ENCODE measurements at regions not wholly inside any gene's neighbourhood (a gene's known extent, or its start where the extent isn't known, plus 50 kb on each side); places are given as distances from the start of the nearest gene placed in this dataset.

DNA sequence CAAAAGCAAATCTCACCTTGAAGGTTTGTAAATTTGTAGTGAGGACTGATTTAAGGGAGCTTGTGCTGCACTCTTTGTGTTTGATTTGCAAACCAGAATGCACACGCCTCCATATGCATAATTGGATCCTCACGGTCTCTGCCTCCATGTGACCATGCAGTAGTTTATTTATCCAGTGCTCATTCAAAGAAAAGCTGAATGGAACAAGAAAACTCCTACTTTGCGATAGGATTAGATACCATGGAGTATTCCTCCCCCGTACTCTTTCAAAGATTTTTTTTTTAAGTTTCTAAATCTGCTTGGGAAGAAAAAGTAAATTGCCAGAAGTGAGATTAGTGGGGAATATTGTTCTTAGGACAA lies 290.4 kb upstream of the TUT7 start:
- no peak overlapping the region for H3K27ac ChIP-seq
- WGBS, 2 donors = 84 to 94% methylated on average over 4 of the region's 4 CpGs
- H3K27me3 ChIP-seq = no peaks in the 10 kb centered on the region
- DNase-seq = no peak
- TF ChIP-seq, protein P1, sequence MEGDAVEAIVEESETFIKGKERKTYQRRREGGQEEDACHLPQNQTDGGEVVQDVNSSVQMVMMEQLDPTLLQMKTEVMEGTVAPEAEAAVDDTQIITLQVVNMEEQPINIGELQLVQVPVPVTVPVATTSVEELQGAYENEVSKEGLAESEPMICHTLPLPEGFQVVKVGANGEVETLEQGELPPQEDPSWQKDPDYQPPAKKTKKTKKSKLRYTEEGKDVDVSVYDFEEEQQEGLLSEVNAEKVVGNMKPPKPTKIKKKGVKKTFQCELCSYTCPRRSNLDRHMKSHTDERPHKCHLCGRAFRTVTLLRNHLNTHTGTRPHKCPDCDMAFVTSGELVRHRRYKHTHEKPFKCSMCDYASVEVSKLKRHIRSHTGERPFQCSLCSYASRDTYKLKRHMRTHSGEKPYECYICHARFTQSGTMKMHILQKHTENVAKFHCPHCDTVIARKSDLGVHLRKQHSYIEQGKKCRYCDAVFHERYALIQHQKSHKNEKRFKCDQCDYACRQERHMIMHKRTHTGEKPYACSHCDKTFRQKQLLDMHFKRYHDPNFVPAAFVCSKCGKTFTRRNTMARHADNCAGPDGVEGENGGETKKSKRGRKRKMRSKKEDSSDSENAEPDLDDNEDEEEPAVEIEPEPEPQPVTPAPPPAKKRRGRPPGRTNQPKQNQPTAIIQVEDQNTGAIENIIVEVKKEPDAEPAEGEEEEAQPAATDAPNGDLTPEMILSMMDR (IDR thresholded peaks at IDR 0.05) = no peak
- TF ChIP-seq POLR2AphosphoS5 (IDR thresholded peaks at IDR 0.05) (no peak), POLR2A (IDR thresholded peaks at IDR 0.05) (no peak), EP300 (IDR thresholded peaks at IDR 0.05) (no peak)
- no peaks in the 10 kb centered on the region for H3K9me3 ChIP-seq
- no peaks in the 10 kb centered on the region for H3K4me1 ChIP-seq
- no peak for ATAC-seq (ENCODE audit: low FRiP score in 2 of 2)
- no peaks in the 10 kb centered on the region for H3K36me3 ChIP-seq
- H3K4me3 ChIP-seq = no peak overlapping the region

DNA sequence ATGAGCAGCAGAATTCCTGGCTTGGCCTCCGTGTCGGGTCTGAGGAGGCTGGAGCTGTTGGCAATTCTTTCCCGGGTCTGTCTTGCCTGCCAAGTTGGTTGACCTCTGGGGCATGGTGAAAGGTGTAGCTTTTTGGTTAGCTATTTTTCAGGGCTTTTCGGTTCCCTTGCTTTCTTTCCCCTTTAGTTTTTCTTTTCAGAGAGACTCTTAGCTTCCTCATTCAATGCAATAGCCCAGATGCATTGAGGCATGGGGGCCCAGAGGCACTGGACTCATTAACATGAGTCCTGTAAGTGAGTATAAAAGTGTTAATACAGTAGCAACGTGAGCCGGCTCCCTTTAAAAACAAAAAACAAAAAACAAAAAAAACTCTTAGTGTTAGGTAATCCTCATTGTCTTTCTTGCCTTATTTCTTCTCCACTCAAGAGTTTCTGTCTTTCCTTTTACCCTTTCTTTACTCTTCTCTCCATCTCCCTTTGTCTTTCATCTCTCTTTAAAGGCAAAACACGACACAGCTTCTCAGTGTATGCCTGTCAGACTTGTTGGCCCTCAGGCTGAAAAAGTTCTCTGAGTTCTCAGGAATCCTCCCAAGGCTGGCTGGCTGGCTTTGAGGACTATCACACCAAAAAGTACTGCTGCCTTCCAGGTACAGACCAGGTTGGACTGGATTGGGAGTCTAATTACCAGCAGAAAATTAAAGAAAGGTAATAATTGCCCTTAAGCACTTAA lies 289.9 kb upstream of the TUT7 start:
- TF ChIP-seq, protein P1 (IDR thresholded peaks at IDR 0.05) = no peak
- TF ChIP-seq POLR2A (IDR thresholded peaks at IDR 0.05) (no peak), POLR2AphosphoS5 (IDR thresholded peaks at IDR 0.05) (no peak), EP300 (IDR thresholded peaks at IDR 0.05) (no peak)
- ATAC-seq (ENCODE audit: low FRiP score in 2 of 2) (no peak), DNase-seq (no peak)
- Histone ChIP-seq H3K27me3 (no peaks in the 10 kb centered on the region), H3K4me1 (no peaks in the 10 kb centered on the region), H3K9me3 (no peaks in the 10 kb centered on the region), H3K36me3 (no peaks in the 10 kb centered on the region), H3K4me3 (no peak overlapping the region), H3K27ac (no peak overlapping the region)
- 79% methylated on average over 7 of the region's 7 CpGs for WGBS, 2 donors

DNA sequence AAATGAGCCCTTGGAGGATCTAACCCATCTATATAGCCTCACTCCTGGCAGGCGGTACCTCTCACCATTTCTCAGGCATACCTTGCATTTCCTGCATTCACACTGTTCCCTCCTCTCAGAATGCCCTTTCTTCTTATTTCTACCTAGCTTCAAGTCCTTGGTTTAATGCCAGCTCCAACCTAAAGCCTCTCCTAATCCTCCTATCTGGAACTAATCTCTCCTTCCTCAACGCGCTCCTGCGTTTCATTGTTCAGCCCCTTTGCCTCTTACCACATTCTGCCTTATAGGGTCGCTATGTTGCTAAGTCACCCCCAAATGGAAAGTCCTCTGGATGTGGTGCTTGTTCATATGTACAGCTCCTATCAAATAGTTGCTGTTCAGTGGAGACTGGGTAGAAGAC lies 288.5 kb upstream of the TUT7 start:
- 90 to 94% methylated on average over 5 of the region's 5 CpGs for WGBS, 2 donors
- H3K27me3 ChIP-seq = no peaks in the 10 kb centered on the region
- no peaks in the 10 kb centered on the region for H3K9me3 ChIP-seq
- H3K27ac ChIP-seq = no peak overlapping the region
- H3K36me3 ChIP-seq = no peaks in the 10 kb centered on the region
- ATAC-seq (ENCODE audit: low FRiP score in 2 of 2) (no peak), DNase-seq (no peak)
- no peak overlapping the region for H3K4me3 ChIP-seq
- TF ChIP-seq EP300 (IDR thresholded peaks at IDR 0.05) = no peak
- no peak for TF ChIP-seq POLR2A (IDR thresholded peaks at IDR 0.05)
- TF ChIP-seq, protein P1 (IDR thresholded peaks at IDR 0.05) = no peak
- no peak for TF ChIP-seq POLR2AphosphoS5 (IDR thresholded peaks at IDR 0.05)
- H3K4me1 ChIP-seq = no peaks in the 10 kb centered on the region

DNA sequence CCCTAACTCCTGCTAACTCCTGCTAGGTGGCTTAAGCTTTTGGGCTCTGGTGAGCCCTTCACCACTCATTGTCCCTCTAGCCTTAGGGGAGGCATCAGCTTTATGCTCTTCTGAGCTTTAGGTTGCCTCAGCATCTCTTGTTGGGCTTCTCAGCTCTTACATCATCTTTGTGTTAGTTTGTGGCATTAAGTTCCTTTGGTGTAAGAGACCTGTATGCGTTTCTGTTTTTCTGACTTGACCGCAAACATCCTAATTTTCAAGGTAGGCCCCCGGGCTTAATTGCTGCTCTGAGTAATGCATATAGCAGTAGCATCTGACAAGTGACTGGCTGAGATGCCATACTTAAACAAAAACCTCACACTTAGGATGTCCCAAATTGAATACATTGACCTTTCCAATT lies 287.8 kb upstream of the TUT7 start:
- Histone ChIP-seq H3K4me1 (no peaks in the 10 kb centered on the region), H3K36me3 (no peaks in the 10 kb centered on the region), H3K27ac (no peak overlapping the region), H3K27me3 (no peaks in the 10 kb centered on the region), H3K4me3 (no peak overlapping the region), H3K9me3 (no peaks in the 10 kb centered on the region)
- DNase-seq (no peak), ATAC-seq (ENCODE audit: low FRiP score in 2 of 2) (no peak)
- TF ChIP-seq POLR2A (IDR thresholded peaks at IDR 0.05) (no peak), POLR2AphosphoS5 (IDR thresholded peaks at IDR 0.05) (no peak), EP300 (IDR thresholded peaks at IDR 0.05) (no peak)
- TF ChIP-seq, protein P1 (IDR thresholded peaks at IDR 0.05) = no peak
- WGBS, 2 donors = 89 to 90% methylated on average over 3 of the region's 3 CpGs

DNA sequence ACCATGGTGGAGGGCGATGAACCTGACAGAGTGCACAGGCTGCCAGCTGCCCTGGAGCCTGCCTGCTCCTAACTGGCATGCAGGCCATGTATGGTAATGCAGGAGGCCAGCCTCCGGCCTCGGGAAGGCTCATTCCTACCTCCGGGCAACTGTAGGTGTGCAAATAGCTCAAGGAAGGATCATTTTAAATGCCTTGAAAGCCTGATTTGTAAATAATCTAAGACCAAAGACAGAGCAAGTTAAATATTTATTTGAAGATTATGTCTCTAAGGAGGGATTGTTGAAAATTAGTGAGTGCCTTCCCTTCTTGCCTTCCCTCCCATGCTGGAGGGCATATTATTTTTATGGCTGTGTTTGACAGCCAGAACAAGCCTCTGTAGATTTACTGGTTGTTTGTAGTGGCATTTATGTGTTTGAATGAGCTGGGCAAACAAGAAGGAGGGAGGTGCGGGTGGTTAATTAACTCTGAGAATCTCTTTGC lies 285.7 kb upstream of the TUT7 start:
- TF ChIP-seq, protein P1 (IDR thresholded peaks at IDR 0.05) = peak in 1 of 6 experiments; percentile 26
- TF ChIP-seq POLR2AphosphoS5 (IDR thresholded peaks at IDR 0.05) = no peak
- Histone ChIP-seq H3K27ac (no peak overlapping the region), H3K4me1 (no peaks in the 10 kb centered on the region), H3K36me3 (no peaks in the 10 kb centered on the region), H3K9me3 (no peaks in the 10 kb centered on the region), H3K27me3 (no peaks in the 10 kb centered on the region), H3K4me3 (no peak overlapping the region)
- peak in 1 of 2 donors; percentile 47 for ATAC-seq (ENCODE audit: low FRiP score in 2 of 2)
- DNase-seq = peak in 1 of 2 donors; percentile 17
- 80 to 84% methylated on average over 5 of the region's 5 CpGs for WGBS, 2 donors
